HG03066 (cell line): ENCODE measurements at regions not wholly inside any gene's neighbourhood (a gene's known extent, or its start where the extent isn't known, plus 50 kb on each side); places are given as distances from the start of the nearest gene placed in this dataset.
"Not testable (repeated sequence)": the region's sequence is repeated elsewhere in the genome, so short reads cannot be mapped to it uniquely, and the experiment has no call there.

Experiments used
- ATAC-seq: cut with Tn5 transposase; IDR thresholded peaks from one replicate; pipeline ENCODE4 v1.9.1; 2021; ENCODE audit warnings: low read depth; ENCODE audit not compliant: unreplicated experiment

GRCh38 chr14:40074169-40074568 lies 641.9 kb upstream of the FBXO33 start:
- no peak for ATAC-seq

- no peak for ATAC-seq
These were observed 639.9 kb upstream of the FBXO33 start for GRCh38 chr14:40072175-40072574.

GRCh38 chr14:40058901-40059897 lies 627.0 kb upstream of the FBXO33 start:
- no peak for ATAC-seq

- no peak for ATAC-seq
These were observed 621.2 kb upstream of the FBXO33 start for GRCh38 chr14:40053416-40053815.

GRCh38 chr14:40028991-40029390 lies 596.8 kb upstream of the FBXO33 start:
- ATAC-seq = no peak

- no peak for ATAC-seq
These were observed 592.9 kb upstream of the FBXO33 start for GRCh38 chr14:40025101-40025500.

- no peak for ATAC-seq
These were observed 578.7 kb upstream of the FBXO33 start for GRCh38 chr14:40010961-40011360.

GRCh38 chr14:40009771-40010170 lies 577.5 kb upstream of the FBXO33 start:
- no peak for ATAC-seq

GRCh38 chr14:40008345-40008744 lies 576.1 kb upstream of the FBXO33 start:
- not testable (repeated sequence) for ATAC-seq

GRCh38 chr14:40004871-40005500 lies 572.8 kb upstream of the FBXO33 start:
- ATAC-seq = no peak

- no peak for ATAC-seq
These were observed 571.5 kb upstream of the FBXO33 start for GRCh38 chr14:40003773-40004172.

GRCh38 chr14:39998854-39999253 lies 566.6 kb upstream of the FBXO33 start:
- no peak for ATAC-seq

- ATAC-seq = no peak
These were observed 565.9 kb upstream of the FBXO33 start for GRCh38 chr14:39998114-39998513.

GRCh38 chr14:39991041-39991440 lies 558.8 kb upstream of the FBXO33 start:
- ATAC-seq = no peak

GRCh38 chr14:39988939-39989338 lies 556.7 kb upstream of the FBXO33 start:
- no peak for ATAC-seq

GRCh38 chr14:39984323-39984722 lies 552.1 kb upstream of the FBXO33 start:
- ATAC-seq = no peak

GRCh38 chr14:39977198-39977597 lies 545.0 kb upstream of the FBXO33 start:
- ATAC-seq = no peak

- ATAC-seq = peak; percentile 97
These were observed 541.8 kb upstream of the FBXO33 start for GRCh38 chr14:39974036-39974435.

GRCh38 chr14:39972704-39973103 lies 540.5 kb upstream of the FBXO33 start:
- no peak for ATAC-seq

GRCh38 chr14:39967885-39968284 lies 535.7 kb upstream of the FBXO33 start:
- no peak for ATAC-seq

- peak; percentile 79 for ATAC-seq
These were observed 525.8 kb upstream of the FBXO33 start for GRCh38 chr14:39957987-39958386.

GRCh38 chr14:39957290-39957689 lies 525.1 kb upstream of the FBXO33 start:
- ATAC-seq = peak; percentile 54
